A673 (cell line): ENCODE measurements at regions not wholly inside any gene's neighbourhood (a gene's known extent, or its start where the extent isn't known, plus 50 kb on each side); places are given as distances from the start of the nearest gene placed in this dataset.
A peak's percentile ranks its signal among the peaks of the same experiment; 100 is the strongest.

Experiments used
- BruUV-seq: library from RNA; stranded (reverse); fragments of 400-500 nt; replicated peaks from 2 replicates; lab custom pipeline; 2021; lab: Mats Ljungman, UMichigan
- CTCF ChIA-PET: fragments of 300-600 bp; sonication (Branson Sonifier 250); formaldehyde crosslinking; loops from one replicate; lab custom pipeline; 2022; ENCODE audit warnings: antibody characterized with exemption; lab: Charles Lee
- POLR2A ChIA-PET: fragments of 300-600 bp; sonication (Branson Sonifier 250); formaldehyde crosslinking; loops from one replicate; lab custom pipeline; 2022; ENCODE audit warnings: antibody characterized with exemption; ENCODE audit not compliant: low non-redundant PET; lab: Charles Lee
- DNase-seq: peaks from one replicate; pipeline ENCODE4 v3.0.0-alpha.2; 2015; ENCODE audit warnings: low spot score
- H3K27ac ChIP-seq: fragments of 200-600 bp; sonication (generic); 2 replicates; pipeline ENCODE4 v1.5.1; 2016; ENCODE audit warnings: mixed run types, low read depth, mild to moderate bottlenecking, mixed read lengths, antibody characterized with exemption, low read length; ENCODE audit not compliant: poor library complexity, severe bottlenecking
- H3K27me3 ChIP-seq: fragments of 200-600 bp; sonication (generic); replicated peaks from 2 replicates; pipeline ENCODE4 v1.6.1; 2017; ENCODE audit warnings: mixed run types, low read depth, mild to moderate bottlenecking, mixed read lengths, antibody characterized with exemption, low read length; ENCODE audit not compliant: insufficient read depth, poor library complexity
- H3K36me3 ChIP-seq: fragments of 200-600 bp; sonication (generic); 2 replicates; pipeline ENCODE4 v1.6.1; 2016; ENCODE audit warnings: mixed run types, mild to moderate bottlenecking, mixed read lengths, antibody characterized with exemption, low read length; ENCODE audit not compliant: insufficient read depth, poor library complexity, severe bottlenecking
- H3K4me1 ChIP-seq: fragments of 200-600 bp; sonication (generic); 2 replicates; pipeline ENCODE4 v1.6.1; 2017; ENCODE audit warnings: mixed run types, mild to moderate bottlenecking, mixed read lengths, antibody characterized with exemption, low read length; ENCODE audit not compliant: insufficient read depth, poor library complexity, severe bottlenecking
- H3K4me3 ChIP-seq: fragments of 200-600 bp; sonication (generic); 2 replicates; pipeline ENCODE4 v1.5.1; 2016; ENCODE audit warnings: low read depth, mixed run types, mild to moderate bottlenecking, mixed read lengths, low read length; ENCODE audit not compliant: poor library complexity, severe bottlenecking
- H3K9me3 ChIP-seq: fragments of 200-600 bp; sonication (generic); 2 replicates; pipeline ENCODE4 v1.6.1; 2016; ENCODE audit warnings: mixed run types, low read depth, mild to moderate bottlenecking, mixed read lengths, antibody characterized with exemption, low read length; ENCODE audit not compliant: poor library complexity, severe bottlenecking
- CTCF ChIP-seq: fragments of 300-800, 200-600 bp; sonication (generic); conservative IDR thresholded peaks from 2 replicates; pipeline ENCODE4 v1.5.1; 2017; ENCODE audit warnings: low read depth, mild to moderate bottlenecking, antibody characterized with exemption, low read length, moderate library complexity, mixed read lengths
- EZH2 ChIP-seq: fragments of 200-600 bp; sonication (generic); IDR thresholded peaks from 2 replicates; pipeline ENCODE4 v1.6.1; 2017; ENCODE audit warnings: borderline replicate concordance, low read depth, mild to moderate bottlenecking, mixed read lengths, antibody characterized with exemption, low read length; ENCODE audit not compliant: poor library complexity, severe bottlenecking
- intact Hi-C: fragments of 100-400 bp; cut with micrococcal nuclease; formaldehyde crosslinking; loops from one replicate; pipeline ENCODE4 v1.10.0; 2022; ENCODE audit not compliant: unreplicated experiment

- Histone ChIP-seq H3K4me1 (no peaks in the 10 kb centered on the region), H3K27me3 (no peaks in the 10 kb centered on the region), H3K36me3 (no peaks in the 10 kb centered on the region), H3K9me3 (no peaks in the 10 kb centered on the region), H3K4me3 (no peak overlapping the region), H3K27ac (no peak overlapping the region)
- intact Hi-C loops: no loop called here
- no peak for DNase-seq
- CTCF ChIA-PET: no interaction called here
- POLR2A ChIA-PET: no interaction called here
- BruUV-seq: no TSS peak
- TF ChIP-seq CTCF (no peak), EZH2 (no peak)
Observed at GRCh38 chr3:158005391-158006100, 100.7 kb downstream of the SHOX2 start.

- no peaks in the 10 kb centered on the region for H3K36me3 ChIP-seq
- no peaks in the 10 kb centered on the region for H3K4me1 ChIP-seq
- CTCF ChIA-PET: no interaction called here
- intact Hi-C loops: no loop called here
- no peaks in the 10 kb centered on the region for H3K9me3 ChIP-seq
- POLR2A ChIA-PET: no interaction called here
- DNase-seq: peak; percentile 6
- H3K27ac ChIP-seq: no peak overlapping the region
- BruUV-seq: no TSS peak
- TF ChIP-seq CTCF (no peak), EZH2 (no peak)
- no peaks in the 10 kb centered on the region for H3K27me3 ChIP-seq
- no peak overlapping the region for H3K4me3 ChIP-seq
Observed at GRCh38 chr3:157999246-157999645, 107.0 kb downstream of the SHOX2 start.

GRCh38 chr3:157982359-157982758, 123.9 kb downstream of the SHOX2 start:
- Histone ChIP-seq H3K36me3 (no peaks in the 10 kb centered on the region), H3K4me1 (no peaks in the 10 kb centered on the region), H3K27ac (no peak overlapping the region), H3K27me3 (no peaks in the 10 kb centered on the region), H3K4me3 (no peak overlapping the region), H3K9me3 (no peaks in the 10 kb centered on the region)
- no TSS peak for BruUV-seq
- TF ChIP-seq EZH2: no peak
- no peak for TF ChIP-seq CTCF
- CTCF ChIA-PET: no interaction called here
- DNase-seq: no peak
- intact Hi-C loops: no loop called here
- POLR2A ChIA-PET: no interaction called here
